ENCODE measurements at regions not wholly inside any gene's neighbourhood (a gene's known extent, or its start where the extent isn't known, plus 50 kb on each side); places are given as distances from the start of the nearest gene placed in this dataset.
A peak's percentile ranks its signal among the peaks of the same experiment; 100 is the strongest.

- no peak for ATAC-seq
- Mint-ChIP-seq H3K4me1 (no peaks in the 10 kb centered on the region), H3K9me3 (peaks cover 23 to 44% of the 10 kb centered on the region in 2 donors), H3K4me3 (no peak overlapping the region), H3K27me3 (no peaks in the 10 kb centered on the region), H3K27ac (no peak overlapping the region)
- DNase-seq, result no peak
These were observed 113.8 kb upstream of the EPHA6 start for GRCh38 chr3:96700322-96701315.

- H3K4me1 Mint-ChIP-seq, result no peaks in the 10 kb centered on the region
- no peak for DNase-seq
- H3K27me3 Mint-ChIP-seq, result no peaks in the 10 kb centered on the region
- H3K9me3 Mint-ChIP-seq, result peaks cover 5 to 14% of the 10 kb centered on the region in 2 donors
- no peak for ATAC-seq
- no peak overlapping the region for H3K27ac Mint-ChIP-seq
- no peak overlapping the region for H3K4me3 Mint-ChIP-seq
These were observed 108.5 kb upstream of the EPHA6 start for GRCh38 chr3:96705895-96706294.

GRCh38 chr3:96706509-96706908 lies 107.9 kb upstream of the EPHA6 start:
- H3K4me3 Mint-ChIP-seq, result no peak overlapping the region
- H3K27ac Mint-ChIP-seq, result no peak overlapping the region
- no peaks in the 10 kb centered on the region for H3K4me1 Mint-ChIP-seq
- no peak for ATAC-seq
- no peak for DNase-seq
- H3K27me3 Mint-ChIP-seq, result no peaks in the 10 kb centered on the region
- H3K9me3 Mint-ChIP-seq, result peaks cover 5 to 14% of the 10 kb centered on the region in 2 donors

- ATAC-seq (no peak), DNase-seq (no peak)
- Mint-ChIP-seq H3K4me1 (no peaks in the 10 kb centered on the region), H3K27me3 (no peaks in the 10 kb centered on the region), H3K27ac (no peak overlapping the region), H3K4me3 (no peak overlapping the region), H3K9me3 (no peaks in the 10 kb centered on the region)
These were observed 102.6 kb upstream of the EPHA6 start for GRCh38 chr3:96711816-96712215.

GRCh38 chr3:96712792-96713191 lies 101.6 kb upstream of the EPHA6 start:
- no peak for DNase-seq
- H3K27ac Mint-ChIP-seq, result no peak overlapping the region
- H3K9me3 Mint-ChIP-seq, result no peaks in the 10 kb centered on the region
- no peaks in the 10 kb centered on the region for H3K4me1 Mint-ChIP-seq
- no peak overlapping the region for H3K4me3 Mint-ChIP-seq
- no peak for ATAC-seq
- no peaks in the 10 kb centered on the region for H3K27me3 Mint-ChIP-seq

GRCh38 chr3:96719921-96720320 lies 94.5 kb upstream of the EPHA6 start:
- Mint-ChIP-seq H3K27ac (no peak overlapping the region), H3K4me1 (no peaks in the 10 kb centered on the region), H3K4me3 (no peak overlapping the region), H3K27me3 (no peaks in the 10 kb centered on the region), H3K9me3 (peaks cover 0 to 5% of the 10 kb centered on the region in 2 donors)
- DNase-seq (no peak), ATAC-seq (no peak)

- no peaks in the 10 kb centered on the region for H3K27me3 Mint-ChIP-seq
- H3K27ac Mint-ChIP-seq, result no peak overlapping the region
- DNase-seq (no peak), ATAC-seq (no peak)
- no peaks in the 10 kb centered on the region for H3K4me1 Mint-ChIP-seq
- H3K9me3 Mint-ChIP-seq, result peaks cover 0 to 6% of the 10 kb centered on the region in 2 donors
- no peak overlapping the region for H3K4me3 Mint-ChIP-seq
These were observed 83.4 kb upstream of the EPHA6 start for GRCh38 chr3:96731031-96731430.

GRCh38 chr3:96734273-96735009 lies 80.0 kb upstream of the EPHA6 start:
- ATAC-seq (no peak), DNase-seq (no peak)
- H3K27ac Mint-ChIP-seq, result no peak overlapping the region
- no peak overlapping the region for H3K4me3 Mint-ChIP-seq
- H3K9me3 Mint-ChIP-seq, result peaks cover 0 to 6% of the 10 kb centered on the region in 2 donors
- no peaks in the 10 kb centered on the region for H3K27me3 Mint-ChIP-seq
- no peaks in the 10 kb centered on the region for H3K4me1 Mint-ChIP-seq

- ATAC-seq (no peak), DNase-seq (no peak)
- H3K9me3 Mint-ChIP-seq, result peaks cover 0 to under 1% of the 10 kb centered on the region in 2 donors
- no peak overlapping the region for H3K27ac Mint-ChIP-seq
- H3K4me3 Mint-ChIP-seq, result no peak overlapping the region
- no peaks in the 10 kb centered on the region for H3K4me1 Mint-ChIP-seq
- no peaks in the 10 kb centered on the region for H3K27me3 Mint-ChIP-seq
These were observed 66.3 kb upstream of the EPHA6 start for GRCh38 chr3:96748139-96748538.

GRCh38 chr3:96750094-96750767 lies 64.2 kb upstream of the EPHA6 start:
- no peaks in the 10 kb centered on the region for H3K27me3 Mint-ChIP-seq
- H3K4me3 Mint-ChIP-seq, result no peak overlapping the region
- no peak for ATAC-seq
- H3K27ac Mint-ChIP-seq, result no peak overlapping the region
- no peak for DNase-seq
- no peaks in the 10 kb centered on the region for H3K4me1 Mint-ChIP-seq
- H3K9me3 Mint-ChIP-seq, result peaks cover 0 to 6% of the 10 kb centered on the region in 2 donors

GRCh38 chr3:96753124-96753523 lies 61.3 kb upstream of the EPHA6 start:
- ATAC-seq (no peak), DNase-seq (no peak)
- H3K27ac Mint-ChIP-seq, result no peak overlapping the region
- H3K4me3 Mint-ChIP-seq, result no peak overlapping the region
- peaks cover 0 to 6% of the 10 kb centered on the region in 2 donors for H3K9me3 Mint-ChIP-seq
- no peaks in the 10 kb centered on the region for H3K27me3 Mint-ChIP-seq
- H3K4me1 Mint-ChIP-seq, result no peaks in the 10 kb centered on the region

- Mint-ChIP-seq H3K4me3 (no peak overlapping the region), H3K27me3 (no peaks in the 10 kb centered on the region), H3K27ac (no peak overlapping the region), H3K4me1 (no peaks in the 10 kb centered on the region), H3K9me3 (peaks cover 0 to 6% of the 10 kb centered on the region in 2 donors)
- DNase-seq (no peak), ATAC-seq (no peak)
These were observed 60.3 kb upstream of the EPHA6 start for GRCh38 chr3:96754128-96754527.

GRCh38 chr3:96755519-96755918 lies 58.9 kb upstream of the EPHA6 start:
- H3K27me3 Mint-ChIP-seq, result no peaks in the 10 kb centered on the region
- no peak overlapping the region for H3K4me3 Mint-ChIP-seq
- no peak for ATAC-seq
- no peak for DNase-seq
- no peaks in the 10 kb centered on the region for H3K4me1 Mint-ChIP-seq
- H3K27ac Mint-ChIP-seq, result no peak overlapping the region
- H3K9me3 Mint-ChIP-seq, result peaks cover 0 to 6% of the 10 kb centered on the region in 2 donors

- Mint-ChIP-seq H3K4me3 (no peak overlapping the region), H3K4me1 (no peaks in the 10 kb centered on the region), H3K9me3 (peaks cover 0 to 6% of the 10 kb centered on the region in 2 donors), H3K27me3 (no peaks in the 10 kb centered on the region), H3K27ac (peak overlapping the region in 1 of 2 donors; percentile 13)
- DNase-seq, result no peak
- no peak for ATAC-seq
These were observed 57.9 kb upstream of the EPHA6 start for GRCh38 chr3:96756516-96756915.

- no peaks in the 10 kb centered on the region for H3K4me1 Mint-ChIP-seq
- ATAC-seq, result no peak
- H3K9me3 Mint-ChIP-seq, result peaks cover 0 to 9% of the 10 kb centered on the region in 2 donors
- no peak overlapping the region for H3K4me3 Mint-ChIP-seq
- no peak overlapping the region for H3K27ac Mint-ChIP-seq
- H3K27me3 Mint-ChIP-seq, result no peaks in the 10 kb centered on the region
- DNase-seq, result no peak
These were observed 53.4 kb upstream of the EPHA6 start for GRCh38 chr3:96760956-96761355.
